DMS53 treated with DMSO at 0.1 percent for 48 hours (cell line): ENCODE measurements at regions not wholly inside any gene's neighbourhood (a gene's known extent, or its start where the extent isn't known, plus 50 kb on each side); places are given as distances from the start of the nearest gene placed in this dataset.

Source experiments
- DNase-seq: peaks from one replicate; lab custom pipeline; 2025; ENCODE audit not compliant: unreplicated experiment; lab: John Stamatoyannopoulos, UW

DNA sequence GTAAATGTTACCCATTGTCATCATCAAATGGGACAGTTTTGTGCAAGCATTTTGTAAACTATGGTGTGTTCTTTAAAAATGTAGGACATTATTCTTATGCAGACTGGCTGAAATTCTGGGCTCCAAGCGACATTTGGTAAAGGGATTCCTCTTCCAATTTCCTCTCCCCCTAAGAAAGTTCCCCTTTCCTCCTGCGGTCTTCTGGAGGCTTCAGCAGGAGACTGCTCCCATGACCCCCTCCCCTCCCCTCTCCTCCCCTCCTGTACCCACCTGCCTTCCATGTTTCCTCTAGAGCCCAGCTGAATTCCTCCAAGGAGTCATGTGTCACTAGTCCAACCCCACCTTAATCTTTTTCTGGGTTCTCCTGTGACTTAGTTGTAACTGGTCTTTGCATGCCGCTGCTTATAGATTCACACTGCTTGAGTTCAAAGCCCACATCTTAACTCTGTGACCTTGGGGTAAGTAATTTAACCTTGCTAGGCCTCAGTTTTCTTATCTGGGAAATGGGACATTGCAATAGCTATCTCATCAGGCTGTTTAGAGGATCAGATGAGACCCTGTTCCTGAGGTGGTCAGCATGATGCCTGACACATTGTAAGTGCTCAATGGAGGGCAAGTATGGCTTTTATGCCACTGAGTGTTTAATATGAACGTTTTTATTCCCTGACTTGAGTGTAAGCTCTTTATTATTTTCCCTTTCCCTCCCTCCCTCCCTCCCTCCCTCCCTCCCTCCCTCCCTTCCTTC is 69.9 kb upstream of the WDR26 start:
- no peak for DNase-seq

DNA sequence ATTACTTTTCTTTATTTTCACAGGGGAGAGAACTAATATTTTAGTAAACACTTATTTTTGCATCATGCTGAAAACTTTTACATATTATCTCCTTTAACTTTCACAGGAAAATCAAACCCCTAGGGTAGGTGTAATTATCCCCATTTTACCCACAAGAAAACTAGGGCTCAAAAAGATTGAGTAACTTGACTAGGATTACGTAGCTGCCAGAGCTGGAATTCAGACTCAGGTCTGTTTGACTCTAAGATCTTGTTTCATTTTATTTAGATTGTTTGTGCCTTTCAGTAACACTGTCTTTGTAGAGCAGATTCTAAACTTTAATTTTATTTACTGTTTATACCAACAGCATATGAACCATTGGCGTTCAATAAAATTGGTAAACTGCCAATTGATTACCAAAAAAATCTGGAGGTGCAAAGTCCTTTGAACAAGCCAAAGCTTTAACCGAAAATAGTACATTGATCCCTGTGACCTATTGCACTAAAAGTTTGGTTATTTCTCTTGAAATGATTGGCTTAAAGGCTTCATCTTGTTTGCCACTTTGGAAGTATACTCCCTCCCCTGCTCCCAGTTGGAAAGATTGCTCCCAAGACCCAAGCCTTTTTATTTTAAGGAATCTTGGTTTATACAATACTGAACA is 71.0 kb upstream of the WDR26 start:
- no peak for DNase-seq

- no peak for DNase-seq
Measured at GRCh38 chr1:224506141-224506814, 71.7 kb upstream of the WDR26 start.

GRCh38 chr1:224507771-224508523 is 73.3 kb upstream of the WDR26 start:
- DNase-seq: no peak

GRCh38 chr1:224509907-224510306 is 75.3 kb upstream of the WDR26 start:
- no peak for DNase-seq

GRCh38 chr1:224510880-224511645 is 76.5 kb upstream of the WDR26 start:
- no peak for DNase-seq

DNA sequence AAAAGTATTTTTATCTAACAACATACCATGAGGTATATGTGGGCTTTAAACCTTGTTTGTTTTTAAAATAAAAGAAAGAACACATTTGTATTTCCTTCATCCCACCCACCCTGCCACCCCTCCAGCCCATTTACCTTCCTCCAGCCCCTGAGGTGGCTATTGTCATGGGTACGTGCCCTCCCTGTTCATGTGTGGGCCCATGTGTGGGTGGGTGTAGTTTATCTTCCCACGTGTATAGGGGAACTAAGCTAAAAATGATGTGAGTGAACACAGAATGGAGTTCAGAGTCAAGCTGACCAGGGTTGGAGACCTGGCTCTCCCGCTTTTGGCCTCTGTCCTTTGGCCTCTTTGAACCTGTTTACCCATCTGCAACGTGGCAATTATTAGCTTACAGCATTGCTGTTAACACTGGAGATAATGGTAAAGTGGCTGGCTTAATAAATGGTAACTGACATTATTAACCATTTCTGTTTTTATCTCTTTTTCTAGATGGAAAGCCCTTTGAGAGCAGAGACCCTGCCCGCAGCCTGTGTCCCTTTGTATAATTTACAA is 78.1 kb upstream of the WDR26 start:
- no peak for DNase-seq

DNA sequence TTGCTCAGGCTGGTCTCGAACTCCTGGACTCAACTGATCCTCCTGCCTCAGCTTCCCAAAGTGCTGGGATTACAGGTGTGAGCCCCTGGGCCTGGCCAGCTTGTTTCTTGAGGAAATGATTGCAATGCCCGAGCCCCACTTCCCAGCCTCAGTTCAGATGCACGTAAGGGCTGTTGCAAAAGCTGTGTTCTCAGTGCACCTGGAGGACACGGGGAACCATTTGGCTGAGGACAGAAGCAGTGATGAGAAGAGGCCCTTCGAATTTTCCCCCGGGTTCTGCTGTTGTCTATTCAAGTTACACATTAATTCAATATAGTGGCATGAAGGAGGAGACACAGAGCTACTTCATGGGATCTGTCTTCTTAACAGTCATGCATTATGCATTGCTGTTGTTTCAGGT is 78.8 kb upstream of the WDR26 start:
- no peak for DNase-seq

DNA sequence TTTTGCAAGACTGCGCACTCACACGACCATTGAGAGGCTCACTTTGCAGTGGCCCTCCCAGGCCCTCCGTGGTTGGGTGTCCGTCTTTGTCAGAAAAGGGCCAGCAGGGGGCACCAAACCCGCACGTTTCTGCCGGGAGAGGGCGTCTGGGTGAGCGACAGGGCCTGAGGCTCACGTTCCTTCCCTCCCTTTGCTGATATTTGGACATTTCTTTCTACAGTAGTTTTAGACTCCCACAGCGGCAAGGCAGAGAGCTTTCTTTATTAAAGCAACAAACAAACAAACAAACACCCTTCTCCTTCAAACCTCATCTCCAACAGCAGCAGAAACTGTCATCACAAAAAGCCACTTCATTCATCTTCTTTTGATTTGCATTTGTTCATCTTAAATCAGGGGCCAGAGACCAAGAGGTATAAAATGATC is 79.2 kb upstream of the WDR26 start:
- DNase-seq: peak; percentile 54

- no peak for DNase-seq
Measured at GRCh38 chr1:224517171-224517570, 82.6 kb upstream of the WDR26 start.

- DNase-seq: no peak
Measured at GRCh38 chr1:224518528-224518927, 83.9 kb upstream of the WDR26 start.

- DNase-seq: no peak
Measured at GRCh38 chr1:224519874-224520273, 85.3 kb upstream of the WDR26 start.

- DNase-seq: no peak
Measured at GRCh38 chr1:224520808-224521207, 86.2 kb upstream of the WDR26 start.

DNA sequence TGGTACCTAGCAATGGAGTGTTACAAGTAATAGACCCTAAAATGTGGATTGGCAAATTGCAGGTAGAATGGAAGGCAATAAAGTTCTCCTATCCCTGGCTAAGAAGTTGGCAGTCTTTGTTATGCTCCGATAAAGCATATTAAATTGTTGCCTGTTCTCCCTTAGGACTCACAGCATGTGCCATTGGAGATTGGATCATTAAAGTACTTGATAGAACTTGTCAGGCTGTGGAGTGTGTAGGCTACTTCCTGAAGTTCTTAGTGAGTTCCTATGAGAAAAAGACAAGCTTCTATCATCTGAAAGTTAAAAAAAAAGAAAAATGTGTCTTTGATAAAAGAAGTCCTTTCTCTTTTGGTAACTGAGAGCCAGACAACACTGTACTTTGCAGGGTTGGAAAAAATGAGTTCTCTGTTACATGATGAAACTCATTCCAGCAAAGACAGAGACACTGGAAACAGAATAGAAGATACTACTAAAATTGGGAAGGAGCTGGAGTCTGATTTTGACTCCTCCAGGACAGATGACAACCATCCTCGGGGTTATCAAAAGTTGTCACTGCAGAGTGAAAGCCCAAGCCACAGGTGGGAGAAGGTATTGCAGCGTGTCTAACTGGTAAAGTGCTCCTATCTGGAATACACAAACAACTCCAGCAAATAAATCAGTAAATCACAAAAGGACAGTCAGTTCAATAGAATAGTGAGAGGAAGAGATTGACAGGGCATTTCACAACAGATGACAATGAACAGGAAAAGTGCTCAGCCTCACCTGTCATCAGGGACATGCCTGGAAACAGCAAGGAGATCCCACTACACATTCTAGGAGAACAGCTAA is 87.5 kb upstream of the WDR26 start:
- no peak for DNase-seq

GRCh38 chr1:224523676-224524075 is 89.1 kb upstream of the WDR26 start:
- no peak for DNase-seq

DNA sequence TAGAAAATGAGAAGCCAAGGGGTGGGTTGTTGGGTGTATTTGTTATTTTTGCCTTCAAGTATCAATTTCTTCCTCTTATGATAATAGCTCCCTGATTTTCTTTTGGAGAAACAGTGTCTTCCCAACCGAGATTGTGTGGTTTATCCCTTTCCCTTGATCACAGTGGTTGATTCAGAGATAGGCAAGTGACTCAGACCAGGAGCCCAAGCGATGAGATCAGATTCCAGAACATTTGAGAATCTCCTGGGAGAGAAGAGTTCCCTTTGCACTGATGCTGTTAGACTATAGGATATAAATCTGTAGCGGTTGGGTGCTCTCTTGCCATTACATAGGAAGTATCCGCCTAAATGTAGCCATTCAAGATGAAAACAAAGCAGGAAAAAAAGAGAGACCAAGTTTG is 90.1 kb upstream of the WDR26 start:
- no peak for DNase-seq

GRCh38 chr1:224525411-224526040 is 90.6 kb upstream of the CNIH3 start:
- DNase-seq: no peak

DNA sequence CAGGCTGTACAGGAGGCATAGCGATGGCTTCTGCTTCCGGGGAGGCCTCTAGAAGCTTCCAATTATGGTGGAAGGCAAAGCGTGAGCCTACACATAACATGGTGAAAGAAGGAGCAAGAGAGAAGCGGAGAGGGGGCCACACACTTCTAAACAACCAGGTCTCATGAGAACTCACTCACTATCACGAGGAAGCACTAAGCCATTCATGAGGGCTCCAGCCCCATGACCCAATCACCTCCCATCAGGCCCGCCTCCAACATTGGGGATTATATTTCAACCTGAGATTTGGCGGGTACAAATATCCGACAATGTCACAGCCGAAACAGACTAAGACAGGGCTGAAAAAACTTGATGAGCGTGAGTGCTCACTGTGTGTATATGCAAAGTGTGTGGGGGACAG is 89.3 kb upstream of the CNIH3 start:
- DNase-seq: no peak

DNA sequence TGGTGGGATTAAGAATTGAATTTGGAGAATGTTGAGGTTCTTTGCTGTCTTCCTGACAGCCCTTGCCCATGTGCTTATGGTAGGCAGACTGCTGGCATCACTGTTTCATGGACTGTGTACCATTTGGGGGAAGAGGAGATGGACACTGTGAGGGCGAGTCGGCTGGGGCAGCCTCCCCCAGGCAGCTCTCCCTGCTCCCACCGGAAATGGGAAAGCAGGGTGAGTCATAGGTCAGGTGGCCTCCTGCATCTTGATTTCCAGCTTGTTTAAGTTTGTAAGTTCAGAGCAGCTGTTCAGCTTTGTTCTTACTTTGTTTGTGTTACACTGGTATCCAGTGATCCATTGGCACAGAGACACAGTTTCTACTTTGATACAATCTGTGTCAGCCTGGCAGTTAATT is 87.2 kb upstream of the CNIH3 start:
- DNase-seq: peak; percentile 61
